ENCODE measurements at regions not wholly inside any gene's neighbourhood (a gene's known extent, or its start where the extent isn't known, plus 50 kb on each side); places are given as distances from the start of the nearest gene placed in this dataset.
"Not testable (repeated sequence)": the region's sequence is repeated elsewhere in the genome, so short reads cannot be mapped to it uniquely, and the experiment has no call there.

GRCh38 chr4:23533859-23534258, 356.0 kb downstream of the PPARGC1A start:
- no peak for DNase-seq (ENCODE audit: low read depth in 2 of 2)

GRCh38 chr4:23516716-23517115, 373.1 kb downstream of the PPARGC1A start:
- no peak for DNase-seq (ENCODE audit: low read depth in 2 of 2)

GRCh38 chr4:23504083-23504482, 385.8 kb downstream of the PPARGC1A start:
- DNase-seq (ENCODE audit: low read depth in 2 of 2), result no peak

GRCh38 chr4:23500894-23501449, 388.9 kb downstream of the PPARGC1A start:
- no peak for DNase-seq (ENCODE audit: low read depth in 2 of 2)

- no peak for DNase-seq (ENCODE audit: low read depth in 2 of 2)
These were observed 404.0 kb downstream of the PPARGC1A start for GRCh38 chr4:23485801-23486200.

GRCh38 chr4:23484689-23485088, 405.2 kb downstream of the PPARGC1A start:
- no peak for DNase-seq (ENCODE audit: low read depth in 2 of 2)

GRCh38 chr4:23483320-23483960, 406.4 kb downstream of the PPARGC1A start:
- no peak for DNase-seq (ENCODE audit: low read depth in 2 of 2)

- no peak for DNase-seq (ENCODE audit: low read depth in 2 of 2)
These were observed 408.3 kb downstream of the PPARGC1A start for GRCh38 chr4:23481566-23481965.

- no peak for DNase-seq (ENCODE audit: low read depth in 2 of 2)
These were observed 411.9 kb downstream of the PPARGC1A start for GRCh38 chr4:23477905-23478304.

- no peak for DNase-seq (ENCODE audit: low read depth in 2 of 2)
These were observed 413.2 kb downstream of the PPARGC1A start for GRCh38 chr4:23476515-23477090.

GRCh38 chr4:23463071-23463470, 426.8 kb downstream of the PPARGC1A start:
- no peak for DNase-seq (ENCODE audit: low read depth in 2 of 2)

- no peak for DNase-seq (ENCODE audit: low read depth in 2 of 2)
These were observed 431.8 kb downstream of the PPARGC1A start for GRCh38 chr4:23458054-23458453.

- no peak for DNase-seq (ENCODE audit: low read depth in 2 of 2)
These were observed 433.0 kb downstream of the PPARGC1A start for GRCh38 chr4:23456864-23457263.

- no peak for DNase-seq (ENCODE audit: low read depth in 2 of 2)
These were observed 434.2 kb downstream of the PPARGC1A start for GRCh38 chr4:23455456-23456158.

GRCh38 chr4:23441530-23442069, 448.2 kb downstream of the PPARGC1A start:
- no peak for DNase-seq (ENCODE audit: low read depth in 2 of 2)

- no peak for DNase-seq (ENCODE audit: low read depth in 2 of 2)
These were observed 451.1 kb downstream of the PPARGC1A start for GRCh38 chr4:23438764-23439163.

GRCh38 chr4:23429497-23429896, 460.4 kb downstream of the PPARGC1A start:
- no peak for DNase-seq (ENCODE audit: low read depth in 2 of 2)

- DNase-seq (ENCODE audit: low read depth in 2 of 2), result no peak
These were observed 464.3 kb downstream of the PPARGC1A start for GRCh38 chr4:23425570-23425969.

- no peak for DNase-seq (ENCODE audit: low read depth in 2 of 2)
These were observed 466.3 kb downstream of the PPARGC1A start for GRCh38 chr4:23423540-23423939.

GRCh38 chr4:23422878-23423277, 467.0 kb downstream of the PPARGC1A start:
- no peak for DNase-seq (ENCODE audit: low read depth in 2 of 2)

GRCh38 chr4:23413631-23414030, 476.2 kb downstream of the PPARGC1A start:
- DNase-seq (ENCODE audit: low read depth in 2 of 2), result no peak

GRCh38 chr4:23412701-23413100, 477.1 kb downstream of the PPARGC1A start:
- no peak for DNase-seq (ENCODE audit: low read depth in 2 of 2)

- not testable (repeated sequence) for DNase-seq (ENCODE audit: low read depth in 2 of 2)
These were observed 480.9 kb downstream of the PPARGC1A start for GRCh38 chr4:23408913-23409312.

All from stimulated activated CD4-positive, alpha-beta T cell treated with anti-CD3 and anti-CD28 coated beads, Interleukin-15, amount 100 ng/mL, for 48 hours (primary cell).